ENCODE measurements at regions not wholly inside any gene's neighbourhood (a gene's known extent, or its start where the extent isn't known, plus 50 kb on each side); places are given as distances from the start of the nearest gene placed in this dataset.

GRCh38 chr4:158074851-158075250, 98.0 kb downstream of the GASK1B start:
- TF ChIP-seq CTCF (IDR thresholded peaks at IDR 0.05; ENCODE audit: insufficient read depth, low read depth, low read length) = no peak
- no peak for DNase-seq (ENCODE audit: low read depth)
- no peak overlapping the region for H3K4me3 ChIP-seq (ENCODE audit: low read depth, low read length)

- H3K4me3 ChIP-seq (ENCODE audit: low read depth, low read length) = no peak overlapping the region
- no peak for DNase-seq (ENCODE audit: low read depth)
- no peak for TF ChIP-seq CTCF (IDR thresholded peaks at IDR 0.05; ENCODE audit: insufficient read depth, low read depth, low read length)
These were observed 100.9 kb downstream of the GASK1B start for GRCh38 chr4:158071931-158072330.

- no peak overlapping the region for H3K4me3 ChIP-seq (ENCODE audit: low read depth, low read length)
- TF ChIP-seq CTCF (IDR thresholded peaks at IDR 0.05; ENCODE audit: insufficient read depth, low read depth, low read length) = no peak
- no peak for DNase-seq (ENCODE audit: low read depth)
These were observed 104.8 kb downstream of the GASK1B start for GRCh38 chr4:158068068-158068467.

- H3K4me3 ChIP-seq (ENCODE audit: low read depth, low read length) = no peak overlapping the region
- DNase-seq (ENCODE audit: low read depth) = peak; percentile 28
- TF ChIP-seq CTCF (IDR thresholded peaks at IDR 0.05; ENCODE audit: insufficient read depth, low read depth, low read length) = no peak
These were observed 105.2 kb downstream of the GASK1B start for GRCh38 chr4:158067646-158068045.

- DNase-seq (ENCODE audit: low read depth) = no peak
- H3K4me3 ChIP-seq (ENCODE audit: low read depth, low read length) = no peak overlapping the region
- no peak for TF ChIP-seq CTCF (IDR thresholded peaks at IDR 0.05; ENCODE audit: insufficient read depth, low read depth, low read length)
These were observed 107.2 kb downstream of the GASK1B start for GRCh38 chr4:158065603-158066002.

- no peak overlapping the region for H3K4me3 ChIP-seq (ENCODE audit: low read depth, low read length)
- no peak for DNase-seq (ENCODE audit: low read depth)
- no peak for TF ChIP-seq CTCF (IDR thresholded peaks at IDR 0.05; ENCODE audit: insufficient read depth, low read depth, low read length)
These were observed 107.6 kb downstream of the GASK1B start for GRCh38 chr4:158065176-158065575.

- no peak for DNase-seq (ENCODE audit: low read depth)
- TF ChIP-seq CTCF (IDR thresholded peaks at IDR 0.05; ENCODE audit: insufficient read depth, low read depth, low read length) = no peak
- no peak overlapping the region for H3K4me3 ChIP-seq (ENCODE audit: low read depth, low read length)
These were observed 116.1 kb downstream of the GASK1B start for GRCh38 chr4:158056689-158057245.
